ENCODE measurements at regions not wholly inside any gene's neighbourhood (a gene's known extent, or its start where the extent isn't known, plus 50 kb on each side); places are given as distances from the start of the nearest gene placed in this dataset.

DNA sequence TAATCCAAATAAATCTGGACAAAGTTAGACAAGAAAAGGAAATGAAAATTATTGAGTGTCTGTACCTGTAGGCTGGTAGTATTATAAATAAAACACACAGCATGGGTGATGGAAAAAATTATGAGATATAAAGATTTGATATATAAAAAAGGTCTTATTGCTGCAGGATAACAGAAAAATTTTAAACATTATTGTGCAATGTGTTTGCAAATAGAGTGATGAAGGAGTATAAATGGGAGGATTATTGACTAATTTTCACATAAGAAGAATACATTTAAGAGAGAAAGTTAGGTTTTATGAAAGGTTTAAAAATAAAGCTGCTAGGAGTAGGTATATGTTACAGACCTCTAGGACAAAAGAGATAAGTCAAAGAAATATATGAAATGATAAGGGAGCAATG is 336.7 kb upstream of the MAN1A1 start:
- Histone ChIP-seq H3K27ac (no peak overlapping the region), H3K9me3 (no peaks in the 10 kb centered on the region), H3K36me3 (no peaks in the 10 kb centered on the region)

DNA sequence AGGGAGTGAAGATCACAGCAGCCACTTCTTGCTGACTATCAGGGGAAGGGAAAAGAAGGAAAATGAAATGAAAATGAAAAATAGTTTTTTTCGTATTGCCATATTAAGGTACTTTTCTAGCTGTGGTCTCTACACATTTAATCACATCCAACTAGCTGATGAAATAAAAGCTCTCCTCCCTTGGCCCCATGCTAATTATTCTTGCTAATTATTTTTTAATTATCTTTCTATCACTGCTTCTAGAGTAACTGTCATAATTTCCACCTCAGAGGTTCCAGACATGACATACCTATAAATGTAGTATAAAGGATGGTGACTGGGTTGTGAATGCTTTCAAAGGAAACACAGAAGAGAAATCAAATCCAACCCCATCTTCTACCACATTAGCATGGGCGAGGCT is 334.1 kb upstream of the MAN1A1 start:
- TF ChIP-seq EP300 (IDR thresholded peaks at IDR 0.05): no peak
- TF ChIP-seq, protein P1, sequence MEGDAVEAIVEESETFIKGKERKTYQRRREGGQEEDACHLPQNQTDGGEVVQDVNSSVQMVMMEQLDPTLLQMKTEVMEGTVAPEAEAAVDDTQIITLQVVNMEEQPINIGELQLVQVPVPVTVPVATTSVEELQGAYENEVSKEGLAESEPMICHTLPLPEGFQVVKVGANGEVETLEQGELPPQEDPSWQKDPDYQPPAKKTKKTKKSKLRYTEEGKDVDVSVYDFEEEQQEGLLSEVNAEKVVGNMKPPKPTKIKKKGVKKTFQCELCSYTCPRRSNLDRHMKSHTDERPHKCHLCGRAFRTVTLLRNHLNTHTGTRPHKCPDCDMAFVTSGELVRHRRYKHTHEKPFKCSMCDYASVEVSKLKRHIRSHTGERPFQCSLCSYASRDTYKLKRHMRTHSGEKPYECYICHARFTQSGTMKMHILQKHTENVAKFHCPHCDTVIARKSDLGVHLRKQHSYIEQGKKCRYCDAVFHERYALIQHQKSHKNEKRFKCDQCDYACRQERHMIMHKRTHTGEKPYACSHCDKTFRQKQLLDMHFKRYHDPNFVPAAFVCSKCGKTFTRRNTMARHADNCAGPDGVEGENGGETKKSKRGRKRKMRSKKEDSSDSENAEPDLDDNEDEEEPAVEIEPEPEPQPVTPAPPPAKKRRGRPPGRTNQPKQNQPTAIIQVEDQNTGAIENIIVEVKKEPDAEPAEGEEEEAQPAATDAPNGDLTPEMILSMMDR (IDR thresholded peaks at IDR 0.05): no peak
- no peak for TF ChIP-seq POLR2A (IDR thresholded peaks at IDR 0.05)
- Histone ChIP-seq H3K27me3 (no peaks in the 10 kb centered on the region), H3K4me1 (no peaks in the 10 kb centered on the region), H3K36me3 (no peaks in the 10 kb centered on the region), H3K4me3 (no peak overlapping the region), H3K27ac (no peak overlapping the region), H3K9me3 (no peaks in the 10 kb centered on the region)
- no peak for DNase-seq (ENCODE audit: low spot score in 2 of 2)
- WGBS, 2 donors: 88 to 93% methylated on average over 2 of the region's 2 CpGs

More for the DNA sequence above, 336.7 kb upstream of the MAN1A1 start:
- no peaks in the 10 kb centered on the region for H3K4me1 ChIP-seq
- no peak overlapping the region for H3K4me3 ChIP-seq
- no peak for DNase-seq (ENCODE audit: low spot score in 2 of 2)
- no peaks in the 10 kb centered on the region for H3K27me3 ChIP-seq
- no peak for TF ChIP-seq EP300 (IDR thresholded peaks at IDR 0.05)
- TF ChIP-seq POLR2A (IDR thresholded peaks at IDR 0.05): no peak
- TF ChIP-seq, protein P1 (IDR thresholded peaks at IDR 0.05): no peak

DNA sequence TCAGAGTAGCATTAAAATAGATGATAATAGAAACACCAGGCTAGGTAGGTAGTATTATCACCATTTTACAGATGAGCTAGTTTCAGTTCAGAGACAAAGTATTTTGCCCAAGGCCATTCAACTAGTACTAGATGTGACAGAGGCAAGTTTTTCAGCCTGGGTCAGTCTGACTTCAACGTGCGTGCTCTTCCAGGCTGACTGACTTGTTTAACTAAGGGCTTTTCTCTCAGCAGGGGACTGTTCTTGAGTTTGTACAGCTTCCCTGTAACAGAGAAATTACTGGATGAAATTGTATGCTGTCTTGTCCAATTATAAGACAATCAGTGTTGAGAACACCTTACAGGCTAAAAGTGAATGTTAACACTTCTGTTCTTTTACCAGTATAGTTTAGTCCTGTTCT is 333.5 kb upstream of the MAN1A1 start:
- TF ChIP-seq POLR2A (IDR thresholded peaks at IDR 0.05) (no peak), EP300 (IDR thresholded peaks at IDR 0.05) (no peak)
- TF ChIP-seq, protein P1 (IDR thresholded peaks at IDR 0.05): no peak
- Histone ChIP-seq H3K9me3 (no peaks in the 10 kb centered on the region), H3K4me1 (no peaks in the 10 kb centered on the region), H3K27ac (no peak overlapping the region), H3K36me3 (no peaks in the 10 kb centered on the region), H3K27me3 (no peaks in the 10 kb centered on the region), H3K4me3 (no peak overlapping the region)
- DNase-seq (ENCODE audit: low spot score in 2 of 2): no peak
- WGBS, 2 donors: 61 to 63% methylated on average over 2 of the region's 2 CpGs

DNA sequence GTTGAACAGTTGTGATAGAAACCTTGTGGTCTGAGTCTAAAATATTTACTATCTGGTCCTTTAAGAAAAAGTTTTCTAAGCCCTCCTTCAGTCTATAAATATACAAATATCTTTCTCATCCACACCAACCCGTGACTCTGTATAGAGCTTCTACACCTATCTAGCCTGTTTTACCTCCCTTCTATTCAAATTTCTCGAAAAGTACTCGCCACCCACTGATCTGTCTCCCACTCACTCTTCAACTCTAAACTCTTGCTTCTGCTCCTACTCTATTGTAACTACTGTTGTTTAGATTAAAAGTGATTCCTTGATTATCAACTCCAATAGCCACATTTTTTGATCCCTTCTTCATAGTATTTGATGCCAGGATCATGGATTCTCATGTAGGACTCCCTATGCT is 329.4 kb upstream of the MAN1A1 start:
- 85 to 89% methylated on average over 3 of the region's 3 CpGs for WGBS, 2 donors
- TF ChIP-seq, protein P1 (IDR thresholded peaks at IDR 0.05): no peak
- TF ChIP-seq POLR2A (IDR thresholded peaks at IDR 0.05) (no peak), EP300 (IDR thresholded peaks at IDR 0.05) (no peak)
- H3K27me3 ChIP-seq: no peaks in the 10 kb centered on the region
- H3K4me1 ChIP-seq: no peaks in the 10 kb centered on the region
- H3K4me3 ChIP-seq: no peak overlapping the region
- DNase-seq (ENCODE audit: low spot score in 2 of 2): no peak
- no peaks in the 10 kb centered on the region for H3K9me3 ChIP-seq
- no peaks in the 10 kb centered on the region for H3K36me3 ChIP-seq
- no peak overlapping the region for H3K27ac ChIP-seq

DNA sequence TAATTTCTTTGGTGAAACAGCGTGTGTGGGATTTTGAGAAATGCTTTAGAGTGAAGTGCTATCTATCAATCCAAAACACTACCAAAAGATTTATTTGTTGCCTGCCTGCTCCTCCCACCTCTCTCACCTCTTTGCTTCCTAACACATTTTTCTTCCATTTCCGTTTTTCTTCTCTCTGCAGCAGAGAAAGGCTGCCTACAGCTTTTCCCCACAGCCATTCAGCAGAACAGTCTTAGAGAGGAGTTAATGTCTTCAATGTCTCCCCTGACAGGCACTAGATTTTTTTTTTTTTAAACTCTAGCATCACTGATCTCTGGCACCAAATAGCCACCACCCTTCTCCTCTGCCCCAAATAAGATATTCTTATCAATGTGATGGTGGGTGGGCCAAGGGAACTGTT is 327.8 kb upstream of the MAN1A1 start:
- Histone ChIP-seq H3K4me3 (no peak overlapping the region), H3K9me3 (no peaks in the 10 kb centered on the region), H3K27me3 (no peaks in the 10 kb centered on the region), H3K27ac (no peak overlapping the region), H3K36me3 (peaks cover 0 to 2% (median 0%) of the 10 kb centered on the region in 3 donors), H3K4me1 (no peaks in the 10 kb centered on the region)
- TF ChIP-seq EP300 (IDR thresholded peaks at IDR 0.05) (no peak), POLR2A (IDR thresholded peaks at IDR 0.05) (no peak)
- TF ChIP-seq, protein P1 (IDR thresholded peaks at IDR 0.05): no peak
- WGBS, 2 donors: 51 to 57% methylated on average over 2 of the region's 2 CpGs
- DNase-seq (ENCODE audit: low spot score in 2 of 2): no peak

Data from tibial nerve (tissue), 4 donors.